ENCODE measurements at regions not wholly inside any gene's neighbourhood (a gene's known extent, or its start where the extent isn't known, plus 50 kb on each side); places are given as distances from the start of the nearest gene placed in this dataset.

DNA sequence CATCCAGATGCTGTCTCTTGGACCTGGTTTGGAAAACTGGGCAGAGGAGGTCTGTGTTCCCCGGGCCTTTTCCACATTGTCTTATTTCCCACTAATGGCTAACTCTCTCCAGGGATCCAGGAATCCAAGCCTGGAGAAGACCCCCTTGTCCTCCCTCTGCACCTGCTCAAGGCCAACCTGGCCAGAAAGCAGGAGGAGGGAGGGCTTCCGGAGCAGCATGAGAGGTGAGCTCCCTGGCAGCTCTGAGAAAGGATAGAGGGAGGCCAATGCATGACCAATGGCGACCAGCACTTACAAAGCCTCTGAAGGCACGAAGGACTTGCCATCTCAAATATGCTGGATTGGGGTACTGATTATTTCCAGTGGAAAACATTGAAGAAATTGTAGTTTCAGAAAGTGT is 445.0 kb upstream of the B3GAT1 start:
- TF ChIP-seq, protein P1, sequence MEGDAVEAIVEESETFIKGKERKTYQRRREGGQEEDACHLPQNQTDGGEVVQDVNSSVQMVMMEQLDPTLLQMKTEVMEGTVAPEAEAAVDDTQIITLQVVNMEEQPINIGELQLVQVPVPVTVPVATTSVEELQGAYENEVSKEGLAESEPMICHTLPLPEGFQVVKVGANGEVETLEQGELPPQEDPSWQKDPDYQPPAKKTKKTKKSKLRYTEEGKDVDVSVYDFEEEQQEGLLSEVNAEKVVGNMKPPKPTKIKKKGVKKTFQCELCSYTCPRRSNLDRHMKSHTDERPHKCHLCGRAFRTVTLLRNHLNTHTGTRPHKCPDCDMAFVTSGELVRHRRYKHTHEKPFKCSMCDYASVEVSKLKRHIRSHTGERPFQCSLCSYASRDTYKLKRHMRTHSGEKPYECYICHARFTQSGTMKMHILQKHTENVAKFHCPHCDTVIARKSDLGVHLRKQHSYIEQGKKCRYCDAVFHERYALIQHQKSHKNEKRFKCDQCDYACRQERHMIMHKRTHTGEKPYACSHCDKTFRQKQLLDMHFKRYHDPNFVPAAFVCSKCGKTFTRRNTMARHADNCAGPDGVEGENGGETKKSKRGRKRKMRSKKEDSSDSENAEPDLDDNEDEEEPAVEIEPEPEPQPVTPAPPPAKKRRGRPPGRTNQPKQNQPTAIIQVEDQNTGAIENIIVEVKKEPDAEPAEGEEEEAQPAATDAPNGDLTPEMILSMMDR (IDR thresholded peaks at IDR 0.05): no peak
- TF ChIP-seq POLR2A (IDR thresholded peaks at IDR 0.05): no peak
- no peak for TF ChIP-seq POLR2AphosphoS5 (IDR thresholded peaks at IDR 0.05)
- no peak for TF ChIP-seq EP300 (IDR thresholded peaks at IDR 0.05; ENCODE audit: low read depth)
